Gastroesophageal sphincter (tissue), 4 donors: ENCODE measurements at regions not wholly inside any gene's neighbourhood (a gene's known extent, or its start where the extent isn't known, plus 50 kb on each side); places are given as distances from the start of the nearest gene placed in this dataset.
A peak's percentile ranks its signal among the peaks of the same experiment; 100 is the strongest.

Experiments
- ATAC-seq: fragments of 150-250 bp; one replicate; pipeline ENCODE4 v1.9.1; 2016; ENCODE audit warnings: mild to moderate bottlenecking, moderate library complexity
- H3K27ac ChIP-seq, 4 donors: fragments of 200-600 bp; sonication (generic) in 3 of 4; 1 replicate in 3 of 4; 2 replicates in 1 of 4; pipeline ENCODE4 v1.5.1; 2016 to 2019
- H3K27me3 ChIP-seq: fragments of 200-600 bp; sonication (generic); one replicate; pipeline ENCODE4 v1.5.1; 2019
- H3K36me3 ChIP-seq, 2 donors: fragments of 200-600 bp; sonication (generic); one replicate each; pipeline ENCODE4 v1.5.1; 2019; ENCODE audit warnings: control low read depth in 1 of 2
- H3K4me1 ChIP-seq, 3 donors: fragments of 200-600 bp; sonication (generic); 1 replicate in 2 of 3; 2 replicates in 1 of 3; pipeline ENCODE4 v1.5.1; 2016 to 2019; ENCODE audit warnings: control low read depth in 2 of 3
- H3K4me3 ChIP-seq, 2 donors: fragments of 200-600 bp; sonication (generic); one replicate each; pipeline ENCODE4 v1.5.1; 2019; ENCODE audit warnings: mild to moderate bottlenecking in 1 of 2, moderate library complexity in 1 of 2
- H3K9me3 ChIP-seq, 3 donors: fragments of 200-600 bp; sonication (generic); one replicate each; pipeline ENCODE4 v1.5.1; 2017 to 2019; ENCODE audit warnings: control low read depth in 2 of 3
- CTCF ChIP-seq, 4 experiments: fragments of 200-600 bp in 2 of 4; fragments of 450-650 bp in 2 of 4; sonication (generic) in 1 of 4; IDR thresholded peaks; one replicate each; pipeline ENCODE4 v1.5.1; 2017 to 2019; ENCODE audit warnings: antibody characterized with exemption in 4 of 4, mild to moderate bottlenecking in 2 of 4, moderate library complexity in 2 of 4
- EP300 ChIP-seq: sonication (generic); formaldehyde crosslinking; IDR thresholded peaks from one replicate; pipeline ENCODE4 v1.6.1; 2017; ENCODE audit warnings: antibody characterized with exemption, mild to moderate bottlenecking
- POLR2A ChIP-seq, 2 donors: fragments of 450-650 bp; IDR thresholded peaks; one replicate each; pipeline ENCODE4 v1.6.1; 2017; ENCODE audit warnings: antibody characterized with exemption in 2 of 2, mild to moderate bottlenecking in 2 of 2, moderate library complexity in 1 of 2
- POLR2AphosphoS5 ChIP-seq: sonication (generic); formaldehyde crosslinking; IDR thresholded peaks from one replicate; pipeline ENCODE4 v1.6.1; 2017; ENCODE audit warnings: antibody characterized with exemption
- WGBS, 2 donors: methylation state at CpG; one replicate each; pipeline ENCODE4 v1.1.5; 2018; ENCODE audit warnings: low coverage in 1 of 2; 5-methylcytosine and 5-hydroxymethylcytosine counted together

- TF ChIP-seq CTCF (IDR thresholded peaks at IDR 0.05) (peak in 1 of 4 experiments; percentile 47), POLR2A (IDR thresholded peaks at IDR 0.05) (no peak)
- Histone ChIP-seq H3K9me3 (no peaks in the 10 kb centered on the region), H3K27ac (no peak overlapping the region), H3K4me1 (peaks cover 0 to 29% (median 6%) of the 10 kb centered on the region in 3 donors), H3K4me3 (no peak overlapping the region), H3K27me3 (no peaks in the 10 kb centered on the region), H3K36me3 (no peaks in the 10 kb centered on the region)
- no peak for ATAC-seq
- 77 to 81% methylated on average over 10 to 11 of the region's 11 CpGs for WGBS, 2 donors
These were observed 389.2 kb downstream of the PLPP3 start for GRCh38 chr1:56189946-56190805.

GRCh38 chr1:56189454-56189853 lies 389.9 kb downstream of the PLPP3 start:
- no peaks in the 10 kb centered on the region for H3K36me3 ChIP-seq
- H3K4me3 ChIP-seq = no peak overlapping the region
- TF ChIP-seq EP300 (no peak), POLR2AphosphoS5 (no peak), POLR2A (IDR thresholded peaks at IDR 0.05) (no peak)
- H3K9me3 ChIP-seq = no peaks in the 10 kb centered on the region
- H3K4me1 ChIP-seq = peaks cover 0 to 29% (median 6%) of the 10 kb centered on the region in 3 donors
- ATAC-seq = no peak
- no peak overlapping the region for H3K27ac ChIP-seq
- WGBS, 2 donors = 50 to 73% methylated on average over 1 to 2 of the region's 2 CpGs
- H3K27me3 ChIP-seq = no peaks in the 10 kb centered on the region

GRCh38 chr1:56188855-56189254 lies 390.5 kb downstream of the PLPP3 start:
- Histone ChIP-seq H3K27ac (peak overlapping the region in 1 of 4 donors; percentile 32), H3K4me3 (no peak overlapping the region), H3K4me1 (peaks cover 0 to 29% (median 6%) of the 10 kb centered on the region in 3 donors), H3K36me3 (no peaks in the 10 kb centered on the region), H3K9me3 (no peaks in the 10 kb centered on the region), H3K27me3 (no peaks in the 10 kb centered on the region)
- no peak for TF ChIP-seq POLR2AphosphoS5
- TF ChIP-seq POLR2A (IDR thresholded peaks at IDR 0.05) = no peak
- TF ChIP-seq EP300 = no peak
- TF ChIP-seq CTCF (IDR thresholded peaks at IDR 0.05) = no peak
- no peak for ATAC-seq
- WGBS, 2 donors = 79 to 83% methylated on average over 2 of the region's 3 CpGs

- H3K27me3 ChIP-seq = no peaks in the 10 kb centered on the region
These were observed 391.1 kb downstream of the PLPP3 start for GRCh38 chr1:56188221-56188620.

GRCh38 chr1:56187405-56187804 lies 392.0 kb downstream of the PLPP3 start:
- Histone ChIP-seq H3K27ac (peak overlapping the region in 1 of 4 donors; percentile 32), H3K4me1 (peaks cover 0 to 29% (median 6%) of the 10 kb centered on the region in 3 donors), H3K9me3 (no peaks in the 10 kb centered on the region), H3K36me3 (no peaks in the 10 kb centered on the region), H3K4me3 (no peak overlapping the region), H3K27me3 (no peaks in the 10 kb centered on the region)
- WGBS, 2 donors = 50 to 83% methylated on average over 1 of the region's 1 CpG
- ATAC-seq = no peak
- TF ChIP-seq POLR2AphosphoS5 = no peak
- TF ChIP-seq CTCF (IDR thresholded peaks at IDR 0.05) = no peak
- no peak for TF ChIP-seq POLR2A (IDR thresholded peaks at IDR 0.05)
- no peak for TF ChIP-seq EP300

More at GRCh38 chr1:56188221-56188620, 391.1 kb downstream of the PLPP3 start:
- ATAC-seq = peak; percentile 81
- WGBS, 2 donors = 84 to 90% methylated on average over 2 to 3 of the region's 3 CpGs
- no peaks in the 10 kb centered on the region for H3K36me3 ChIP-seq
- H3K27ac ChIP-seq = peak overlapping the region in 1 of 4 donors; percentile 32
- H3K4me3 ChIP-seq = no peak overlapping the region
- peaks cover 0 to 29% (median 6%) of the 10 kb centered on the region in 3 donors for H3K4me1 ChIP-seq
- no peaks in the 10 kb centered on the region for H3K9me3 ChIP-seq
- TF ChIP-seq POLR2AphosphoS5 = peak; percentile 34
- TF ChIP-seq CTCF (IDR thresholded peaks at IDR 0.05) = no peak
- no peak for TF ChIP-seq POLR2A (IDR thresholded peaks at IDR 0.05)
